ENCODE measurements at regions not wholly inside any gene's neighbourhood (a gene's known extent, or its start where the extent isn't known, plus 50 kb on each side); places are given as distances from the start of the nearest gene placed in this dataset.

DNA sequence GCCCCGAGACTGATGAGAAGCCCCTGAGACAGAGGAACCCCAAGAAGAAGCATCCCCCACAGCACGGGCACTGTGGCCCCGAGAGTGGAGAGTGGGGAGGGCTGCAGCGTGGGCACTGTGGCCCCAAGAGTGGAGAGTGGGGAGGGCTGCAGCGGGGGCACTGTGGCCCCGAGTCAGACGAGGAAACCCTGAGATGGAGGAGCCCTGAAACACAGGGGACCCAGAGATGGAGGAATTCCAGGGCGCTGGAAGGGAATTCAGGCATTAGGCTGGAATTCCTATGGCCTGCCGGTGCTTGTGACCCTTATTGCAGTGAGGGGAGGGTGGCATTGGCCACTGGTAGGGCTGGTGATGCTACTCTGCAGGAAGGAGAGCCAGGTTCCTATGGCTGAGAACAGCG, 168.6 kb upstream of the SHH start:
- ChIA-PET POLR2A (interaction anchor here (0.6 kb wide), 1 partner anchor 155 kb away, joined by 6 read pairs; no protein-coding TSS in a partner anchor), CTCF (no interaction called here)
- DNase-seq (ENCODE audit: low read depth, low spot score): no peak
- ATAC-seq: no peak
- Histone ChIP-seq H3K36me3 (ENCODE audit: control insufficient read depth, insufficient read depth, low read length) (no peaks in the 10 kb centered on the region), H3K27me3 (ENCODE audit: control insufficient read depth, insufficient read depth, low read length) (no peaks in the 10 kb centered on the region; the same call in 1 of the 2 replicates), H3K27ac (ENCODE audit: low read length) (no peak overlapping the region), H3K9me3 (ENCODE audit: control insufficient read depth, insufficient read depth, low read depth, low read length) (no peaks in the 10 kb centered on the region), H3K4me1 (ENCODE audit: control insufficient read depth, insufficient read depth, low read length) (no peaks in the 10 kb centered on the region), H3K4me3 (ENCODE audit: low read depth in 2 of 2, low read length in 2 of 2) (no peak overlapping the region)
- no peak for TF ChIP-seq TCF7L2 (IDR thresholded peaks at IDR 0.05; ENCODE audit: low read depth, low read length)
- TF ChIP-seq, protein P1, sequence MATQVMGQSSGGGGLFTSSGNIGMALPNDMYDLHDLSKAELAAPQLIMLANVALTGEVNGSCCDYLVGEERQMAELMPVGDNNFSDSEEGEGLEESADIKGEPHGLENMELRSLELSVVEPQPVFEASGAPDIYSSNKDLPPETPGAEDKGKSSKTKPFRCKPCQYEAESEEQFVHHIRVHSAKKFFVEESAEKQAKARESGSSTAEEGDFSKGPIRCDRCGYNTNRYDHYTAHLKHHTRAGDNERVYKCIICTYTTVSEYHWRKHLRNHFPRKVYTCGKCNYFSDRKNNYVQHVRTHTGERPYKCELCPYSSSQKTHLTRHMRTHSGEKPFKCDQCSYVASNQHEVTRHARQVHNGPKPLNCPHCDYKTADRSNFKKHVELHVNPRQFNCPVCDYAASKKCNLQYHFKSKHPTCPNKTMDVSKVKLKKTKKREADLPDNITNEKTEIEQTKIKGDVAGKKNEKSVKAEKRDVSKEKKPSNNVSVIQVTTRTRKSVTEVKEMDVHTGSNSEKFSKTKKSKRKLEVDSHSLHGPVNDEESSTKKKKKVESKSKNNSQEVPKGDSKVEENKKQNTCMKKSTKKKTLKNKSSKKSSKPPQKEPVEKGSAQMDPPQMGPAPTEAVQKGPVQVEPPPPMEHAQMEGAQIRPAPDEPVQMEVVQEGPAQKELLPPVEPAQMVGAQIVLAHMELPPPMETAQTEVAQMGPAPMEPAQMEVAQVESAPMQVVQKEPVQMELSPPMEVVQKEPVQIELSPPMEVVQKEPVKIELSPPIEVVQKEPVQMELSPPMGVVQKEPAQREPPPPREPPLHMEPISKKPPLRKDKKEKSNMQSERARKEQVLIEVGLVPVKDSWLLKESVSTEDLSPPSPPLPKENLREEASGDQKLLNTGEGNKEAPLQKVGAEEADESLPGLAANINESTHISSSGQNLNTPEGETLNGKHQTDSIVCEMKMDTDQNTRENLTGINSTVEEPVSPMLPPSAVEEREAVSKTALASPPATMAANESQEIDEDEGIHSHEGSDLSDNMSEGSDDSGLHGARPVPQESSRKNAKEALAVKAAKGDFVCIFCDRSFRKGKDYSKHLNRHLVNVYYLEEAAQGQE (IDR thresholded peaks at IDR 0.05; ENCODE audit: insufficient read depth in 1 of 2, low read depth in 2 of 2, low read length in 1 of 2): no peak
- intact Hi-C loops (cut with micrococcal nuclease; ENCODE audit: unreplicated experiment) (no loop called here), in situ Hi-C loops (cut with HindIII; ENCODE audit: low pct_unique_long_range_greater_than_20kb, low sequenced_read_pairs) (no loop called here)
- no TSS peak for BruUV-seq (replicated peaks)

DNA sequence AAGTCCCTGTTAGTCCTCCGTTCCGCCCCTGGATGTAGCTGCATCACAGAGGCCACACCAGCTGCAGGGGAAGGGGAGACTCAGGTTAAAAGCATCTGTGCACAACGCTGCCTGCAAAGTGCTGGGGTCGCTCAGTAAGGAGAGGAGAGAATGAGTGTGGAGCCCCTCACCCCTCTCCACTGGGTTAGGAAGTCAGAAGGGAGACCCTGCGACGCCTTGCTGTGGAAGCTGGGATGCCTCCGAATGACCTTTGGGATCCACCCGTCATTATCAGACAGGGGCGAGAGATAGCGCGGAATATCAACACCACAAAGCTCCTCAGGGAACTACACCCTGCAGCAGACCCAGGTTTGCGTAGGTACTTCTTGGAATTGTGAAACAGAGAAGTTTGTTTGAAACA, 167.7 kb upstream of the SHH start:
- BruUV-seq (replicated peaks): no TSS peak
- in situ Hi-C loops (cut with HindIII; ENCODE audit: low pct_unique_long_range_greater_than_20kb, low sequenced_read_pairs): no loop called here

More for the DNA sequence above, 167.7 kb upstream of the SHH start:
- intact Hi-C loops (cut with micrococcal nuclease; ENCODE audit: unreplicated experiment): no loop called here
- H3K27me3 ChIP-seq (ENCODE audit: control insufficient read depth, insufficient read depth, low read length): no peaks in the 10 kb centered on the region; the same call in 1 of the 2 replicates
- ChIA-PET POLR2A (interaction anchor here (0.6 kb wide), 1 partner anchor 156 kb away, joined by 6 read pairs; no protein-coding TSS in a partner anchor), CTCF (no interaction called here)
- no peak overlapping the region for H3K4me3 ChIP-seq (ENCODE audit: low read depth in 2 of 2, low read length in 2 of 2)
- H3K9me3 ChIP-seq (ENCODE audit: control insufficient read depth, insufficient read depth, low read depth, low read length): no peaks in the 10 kb centered on the region
- H3K27ac ChIP-seq (ENCODE audit: low read length): no peak overlapping the region
- ATAC-seq (no peak), DNase-seq (ENCODE audit: low read depth, low spot score) (no peak)
- TF ChIP-seq SIN3A (IDR thresholded peaks at IDR 0.05; ENCODE audit: borderline replicate concordance, insufficient read depth, low read depth, low read length) (no peak), TCF7L2 (IDR thresholded peaks at IDR 0.05; ENCODE audit: low read depth, low read length) (no peak), POLR2AphosphoS5 (IDR thresholded peaks at IDR 0.05; ENCODE audit: low read depth, low read length) (no peak)
- TF ChIP-seq, protein P1 (IDR thresholded peaks at IDR 0.05; ENCODE audit: insufficient read depth in 1 of 2, low read depth in 2 of 2, low read length in 1 of 2): no peak
- TF ChIP-seq, protein P2, sequence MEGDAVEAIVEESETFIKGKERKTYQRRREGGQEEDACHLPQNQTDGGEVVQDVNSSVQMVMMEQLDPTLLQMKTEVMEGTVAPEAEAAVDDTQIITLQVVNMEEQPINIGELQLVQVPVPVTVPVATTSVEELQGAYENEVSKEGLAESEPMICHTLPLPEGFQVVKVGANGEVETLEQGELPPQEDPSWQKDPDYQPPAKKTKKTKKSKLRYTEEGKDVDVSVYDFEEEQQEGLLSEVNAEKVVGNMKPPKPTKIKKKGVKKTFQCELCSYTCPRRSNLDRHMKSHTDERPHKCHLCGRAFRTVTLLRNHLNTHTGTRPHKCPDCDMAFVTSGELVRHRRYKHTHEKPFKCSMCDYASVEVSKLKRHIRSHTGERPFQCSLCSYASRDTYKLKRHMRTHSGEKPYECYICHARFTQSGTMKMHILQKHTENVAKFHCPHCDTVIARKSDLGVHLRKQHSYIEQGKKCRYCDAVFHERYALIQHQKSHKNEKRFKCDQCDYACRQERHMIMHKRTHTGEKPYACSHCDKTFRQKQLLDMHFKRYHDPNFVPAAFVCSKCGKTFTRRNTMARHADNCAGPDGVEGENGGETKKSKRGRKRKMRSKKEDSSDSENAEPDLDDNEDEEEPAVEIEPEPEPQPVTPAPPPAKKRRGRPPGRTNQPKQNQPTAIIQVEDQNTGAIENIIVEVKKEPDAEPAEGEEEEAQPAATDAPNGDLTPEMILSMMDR (IDR thresholded peaks at IDR 0.05): no peak
- H3K36me3 ChIP-seq (ENCODE audit: control insufficient read depth, insufficient read depth, low read length): no peaks in the 10 kb centered on the region
- H3K4me1 ChIP-seq (ENCODE audit: control insufficient read depth, insufficient read depth, low read length): no peaks in the 10 kb centered on the region

Data from Panc1 (cell line).